ENCODE measurements at regions not wholly inside any gene's neighbourhood (a gene's known extent, or its start where the extent isn't known, plus 50 kb on each side); places are given as distances from the start of the nearest gene placed in this dataset.

DNA sequence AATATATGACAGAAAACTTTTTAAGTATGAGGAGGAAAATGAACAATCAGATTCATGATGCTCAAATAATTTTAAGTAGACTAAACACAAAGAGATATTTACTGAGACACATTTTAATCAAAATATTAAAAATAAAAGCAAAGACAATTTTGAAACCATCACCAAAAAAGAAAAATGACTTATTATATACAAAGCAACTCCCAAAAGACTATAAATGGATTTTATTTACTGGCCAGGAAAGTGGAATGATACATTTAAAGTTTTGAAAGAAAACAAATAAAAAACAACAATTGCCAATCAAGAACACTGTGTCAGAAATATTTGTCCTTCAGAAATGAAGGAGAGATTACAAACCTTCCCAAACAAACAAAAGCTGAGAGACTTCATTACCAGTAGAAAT is 968.5 kb upstream of the CELF4 start:
- Histone ChIP-seq H3K4me3 (no peak overlapping the region), H3K27me3 (no peaks in the 10 kb centered on the region), H3K27ac (no peak overlapping the region), H3K36me3 (no peaks in the 10 kb centered on the region), H3K4me1 (no peaks in the 10 kb centered on the region), H3K9me3 (no peaks in the 10 kb centered on the region)
- in situ Hi-C loops (cut with MboI; ENCODE audit: low pct_ligation_motif_present in 1 of 4, low pct_unique_long_range_greater_than_20kb in 1 of 4, low sequenced_read_pairs in 3 of 4) (no loop called here), intact Hi-C loops (cut with DNase I; ENCODE audit: low total_unique reads) (no loop called here)
- DNase-seq, result no peak
- TF ChIP-seq POLR2A (IDR thresholded peaks at IDR 0.05), result no peak
- no peak for TF ChIP-seq POLR2AphosphoS5 (IDR thresholded peaks at IDR 0.05)
- TF ChIP-seq CTCF (IDR thresholded peaks at IDR 0.05), result no peak
- TF ChIP-seq EP300 (IDR thresholded peaks at IDR 0.05; ENCODE audit: low read depth), result no peak

DNA sequence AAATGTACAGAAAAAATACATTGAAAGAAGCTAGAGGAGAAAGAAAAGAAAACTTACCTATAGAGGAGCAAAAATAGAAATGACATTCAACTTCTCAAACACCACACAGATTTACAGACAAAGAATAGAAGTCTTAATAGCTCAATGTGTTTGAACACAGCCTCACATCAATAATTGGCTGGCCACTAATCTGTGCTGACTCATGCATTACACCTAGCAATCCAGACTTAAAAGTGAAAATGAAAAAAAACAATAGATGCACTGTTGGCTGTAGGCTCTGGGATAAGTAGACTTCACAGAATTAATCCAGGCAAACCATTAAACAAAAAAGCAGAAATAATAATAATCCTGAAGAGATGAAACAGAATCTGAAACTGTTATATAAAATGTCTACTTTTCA is 961.3 kb upstream of the CELF4 start:
- intact Hi-C loops (cut with DNase I; ENCODE audit: low total_unique reads), result no loop called here
- Histone ChIP-seq H3K4me3 (no peak overlapping the region), H3K27ac (no peak overlapping the region), H3K4me1 (no peaks in the 10 kb centered on the region), H3K9me3 (no peaks in the 10 kb centered on the region), H3K27me3 (no peaks in the 10 kb centered on the region), H3K36me3 (no peaks in the 10 kb centered on the region)
- in situ Hi-C loops (cut with MboI; ENCODE audit: low pct_ligation_motif_present in 1 of 4, low pct_unique_long_range_greater_than_20kb in 1 of 4, low sequenced_read_pairs in 3 of 4), result no loop called here
- TF ChIP-seq CTCF (IDR thresholded peaks at IDR 0.05), result no peak
- TF ChIP-seq EP300 (IDR thresholded peaks at IDR 0.05; ENCODE audit: low read depth), result no peak
- no peak for TF ChIP-seq POLR2A (IDR thresholded peaks at IDR 0.05)
- no peak for TF ChIP-seq POLR2AphosphoS5 (IDR thresholded peaks at IDR 0.05)
- no peak for DNase-seq

GRCh38 chr18:38525039-38525438 is 959.4 kb upstream of the CELF4 start:
- H3K27ac ChIP-seq, result no peak overlapping the region

GRCh38 chr18:38520786-38521185 is 955.2 kb upstream of the CELF4 start:
- Histone ChIP-seq H3K9me3 (no peaks in the 10 kb centered on the region), H3K4me3 (no peak overlapping the region), H3K27me3 (no peaks in the 10 kb centered on the region), H3K27ac (no peak overlapping the region), H3K36me3 (no peaks in the 10 kb centered on the region), H3K4me1 (no peaks in the 10 kb centered on the region)
- WGBS, 2 donors (ENCODE audit: low coverage in 1 of 2), result 58 to 59% methylated on average over 5 of the region's 5 CpGs
- DNase-seq, result no peak
- intact Hi-C loops (cut with DNase I; ENCODE audit: low total_unique reads), result no loop called here
- in situ Hi-C loops (cut with MboI; ENCODE audit: low pct_ligation_motif_present in 1 of 4, low pct_unique_long_range_greater_than_20kb in 1 of 4, low sequenced_read_pairs in 3 of 4), result no loop called here
- TF ChIP-seq EP300 (IDR thresholded peaks at IDR 0.05; ENCODE audit: low read depth) (no peak), POLR2A (IDR thresholded peaks at IDR 0.05) (no peak), POLR2AphosphoS5 (IDR thresholded peaks at IDR 0.05) (no peak), CTCF (IDR thresholded peaks at IDR 0.05) (no peak)

More at GRCh38 chr18:38525039-38525438, 959.4 kb upstream of the CELF4 start:
- TF ChIP-seq CTCF (IDR thresholded peaks at IDR 0.05), result no peak
- TF ChIP-seq POLR2A (IDR thresholded peaks at IDR 0.05), result no peak
- no peak for TF ChIP-seq POLR2AphosphoS5 (IDR thresholded peaks at IDR 0.05)
- TF ChIP-seq EP300 (IDR thresholded peaks at IDR 0.05; ENCODE audit: low read depth), result no peak
- in situ Hi-C loops (cut with MboI; ENCODE audit: low pct_ligation_motif_present in 1 of 4, low pct_unique_long_range_greater_than_20kb in 1 of 4, low sequenced_read_pairs in 3 of 4) (no loop called here), intact Hi-C loops (cut with DNase I; ENCODE audit: low total_unique reads) (no loop called here)
- no peaks in the 10 kb centered on the region for H3K27me3 ChIP-seq
- H3K36me3 ChIP-seq, result no peaks in the 10 kb centered on the region
- WGBS, 2 donors (ENCODE audit: low coverage in 1 of 2), result 65 to 85% methylated on average over 4 to 5 of the region's 5 CpGs
- H3K4me3 ChIP-seq, result no peak overlapping the region
- no peak for DNase-seq
- H3K4me1 ChIP-seq, result no peaks in the 10 kb centered on the region
- H3K9me3 ChIP-seq, result no peaks in the 10 kb centered on the region
